Keratinocyte (primary cell): ENCODE measurements at regions not wholly inside any gene's neighbourhood (a gene's known extent, or its start where the extent isn't known, plus 50 kb on each side); places are given as distances from the start of the nearest gene placed in this dataset.

ENCODE experiments used
- DNase-seq: peaks from one replicate; pipeline ENCODE4 v3.0.0-alpha.2; 2011; ENCODE audit warnings: low read depth, missing footprints, low spot score
- FAIRE-seq: peaks from 2 replicates; lab custom pipeline; 2011; peaks lifted over from hg19 to GRCh38; lab: Jason Lieb, UNC
- H2AFZ ChIP-seq: 2 replicates; pipeline ENCODE4 v1.6.0; 2012; ENCODE audit warnings: low read length, control low read depth, inconsistent platforms; ENCODE audit not compliant: control insufficient read depth
- H3K27ac ChIP-seq: 2 replicates; pipeline ENCODE4 v1.5.1; 2011; ENCODE audit warnings: low read length; ENCODE audit not compliant: control insufficient read depth, insufficient read depth
- H3K27me3 ChIP-seq: 3 replicates; pipeline ENCODE4 v1.6.0; 2011; ENCODE audit warnings: low read length; ENCODE audit not compliant: control insufficient read depth, insufficient read depth; ENCODE audit errors: extremely low read depth
- H3K36me3 ChIP-seq, 2 experiments: 2 replicates in 1 of 2; 3 replicates in 1 of 2; pipeline ENCODE4 v1.5.1; 2011; ENCODE audit warnings: low read length in 2 of 2, mild to moderate bottlenecking in 1 of 2; ENCODE audit not compliant: control insufficient read depth in 2 of 2, insufficient read depth in 2 of 2; ENCODE audit errors: extremely low read depth in 1 of 2
- H3K4me1 ChIP-seq: 3 replicates; pipeline ENCODE4 v1.5.1; 2011; ENCODE audit warnings: low read length; ENCODE audit not compliant: control insufficient read depth, insufficient read depth; ENCODE audit errors: extremely low read depth
- H3K4me2 ChIP-seq: 3 replicates; pipeline ENCODE4 v1.6.0; 2011; ENCODE audit warnings: low read depth, low read length; ENCODE audit not compliant: control insufficient read depth, insufficient read depth; ENCODE audit errors: extremely low read depth
- H3K4me3 ChIP-seq, 3 experiments: fragments of 200-600 bp in 1 of 3; sonication (generic) in 1 of 3; 2 replicates in 2 of 3; 3 replicates in 1 of 3; pipeline ENCODE4 v1.5.1; 2011 to 2016; ENCODE audit warnings: low read length in 3 of 3, mild to moderate bottlenecking in 3 of 3, control low read depth in 2 of 3, inconsistent platforms in 1 of 3, low read depth in 1 of 3, mixed read lengths in 1 of 3, mixed run types in 1 of 3, moderate library complexity in 1 of 3; ENCODE audit not compliant: control insufficient read depth in 2 of 3, insufficient read depth in 2 of 3; ENCODE audit errors: extremely low read depth in 1 of 3
- H3K79me2 ChIP-seq: 2 replicates; pipeline ENCODE4 v1.6.0; 2012; ENCODE audit warnings: low read length; ENCODE audit not compliant: control insufficient read depth, insufficient read depth
- H3K9ac ChIP-seq: 3 replicates; pipeline ENCODE4 v1.6.0; 2011; ENCODE audit warnings: low read length; ENCODE audit not compliant: control insufficient read depth, insufficient read depth; ENCODE audit errors: extremely low read depth
- H3K9me1 ChIP-seq: 3 replicates; pipeline ENCODE4 v1.6.0; 2011; ENCODE audit warnings: low read length; ENCODE audit not compliant: control insufficient read depth, insufficient read depth; ENCODE audit errors: extremely low read depth
- H3K9me3 ChIP-seq: 2 replicates; pipeline ENCODE4 v1.5.1; 2012; ENCODE audit warnings: low read depth, low read length; ENCODE audit not compliant: control insufficient read depth
- H4K20me1 ChIP-seq: 3 replicates; pipeline ENCODE4 v1.6.0; 2011; ENCODE audit warnings: low read length; ENCODE audit not compliant: control insufficient read depth, insufficient read depth; ENCODE audit errors: extremely low read depth
- CTCF ChIP-seq, 3 experiments: IDR thresholded peaks in 1 of 3; conservative IDR thresholded peaks in 1 of 3; optimal IDR thresholded peaks in 1 of 3; 2 replicates in 2 of 3; 3 replicates in 1 of 3; pipeline versions ENCODE3 to v1.5.1; 2011; ENCODE audit warnings: low read length in 3 of 3, mild to moderate bottlenecking in 3 of 3, moderate library complexity in 2 of 3, control low read depth in 1 of 3, inconsistent platforms in 1 of 3; ENCODE audit not compliant: insufficient read depth in 2 of 3; ENCODE audit errors: extremely low read depth in 1 of 3
- EZH2 ChIP-seq: IDR thresholded peaks from one replicate; pipeline ENCODE4 v1.6.1; 2012; ENCODE audit warnings: inconsistent platforms, mild to moderate bottlenecking, low read length, moderate library complexity
- dilution Hi-C: fragments of 300-500 bp; cut with MboI; formaldehyde crosslinking; loops from one replicate; pipeline ENCODE4 v1.7.0; 2020; ENCODE audit warnings: low sequenced_read_pairs; ENCODE audit not compliant: extremely low pct_ligation_motif_present

DNA sequence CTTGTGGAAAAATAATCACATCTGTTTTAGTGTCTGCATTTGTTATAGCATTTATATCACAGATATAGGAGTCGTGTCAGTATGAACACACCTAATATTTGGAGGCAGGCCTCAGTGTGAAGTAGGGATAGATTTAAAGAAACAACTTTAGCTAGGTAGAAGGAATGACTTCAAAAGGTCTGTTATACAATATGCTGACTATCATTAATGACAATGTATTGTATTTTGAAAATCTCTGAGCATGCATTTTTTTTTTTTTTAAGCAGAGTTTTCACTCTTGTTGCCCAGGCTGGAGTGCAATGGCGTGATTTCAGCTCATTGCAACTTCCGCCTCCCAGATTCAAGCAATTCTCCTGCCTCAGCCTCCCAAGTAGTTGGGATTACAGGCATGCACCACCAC, 248.3 kb downstream of the EN1 start:
- Histone ChIP-seq H3K9me3 (no peaks in the 10 kb centered on the region), H2AFZ (no peak overlapping the region), H3K4me3 (no peak overlapping the region), H3K4me2 (no peak overlapping the region), H4K20me1 (no peaks in the 10 kb centered on the region), H3K4me1 (no peaks in the 10 kb centered on the region), H3K36me3 (no peaks in the 10 kb centered on the region), H3K9me1 (no peaks in the 10 kb centered on the region), H3K79me2 (no peaks in the 10 kb centered on the region), H3K27ac (no peak overlapping the region), H3K27me3 (no peaks in the 10 kb centered on the region), H3K9ac (no peak overlapping the region)
- FAIRE-seq (no peak), DNase-seq (no peak)
- TF ChIP-seq CTCF (optimal IDR thresholded peaks at IDR 0.05 in 1 of 3, IDR thresholded peaks at IDR 0.05 in 1 of 3, conservative IDR thresholded peaks at IDR 0.05 in 1 of 3; ENCODE audit: extremely low read depth in 1 of 3, insufficient read depth in 2 of 3, low read length in 3 of 3) (no peak), EZH2 (no peak)
- dilution Hi-C loops, result no loop called here

- Histone ChIP-seq H2AFZ (no peak overlapping the region), H4K20me1 (no peaks in the 10 kb centered on the region), H3K27ac (no peak overlapping the region), H3K4me1 (no peaks in the 10 kb centered on the region), H3K4me3 (no peak overlapping the region), H3K36me3 (no peaks in the 10 kb centered on the region), H3K9ac (no peak overlapping the region), H3K9me3 (no peaks in the 10 kb centered on the region), H3K9me1 (no peaks in the 10 kb centered on the region), H3K79me2 (no peaks in the 10 kb centered on the region), H3K27me3 (no peaks in the 10 kb centered on the region), H3K4me2 (no peak overlapping the region)
- no peak for FAIRE-seq
- DNase-seq, result no peak
- dilution Hi-C loops, result no loop called here
- TF ChIP-seq EZH2 (no peak), CTCF (optimal IDR thresholded peaks at IDR 0.05 in 1 of 3, IDR thresholded peaks at IDR 0.05 in 1 of 3, conservative IDR thresholded peaks at IDR 0.05 in 1 of 3; ENCODE audit: extremely low read depth in 1 of 3, insufficient read depth in 2 of 3, low read length in 3 of 3) (no peak)
These were observed 250.8 kb downstream of the EN1 start for GRCh38 chr2:118596620-118597019.
